ENCODE measurements at regions not wholly inside any gene's neighbourhood (a gene's known extent, or its start where the extent isn't known, plus 50 kb on each side); places are given as distances from the start of the nearest gene placed in this dataset.
A peak's percentile ranks its signal among the peaks of the same experiment; 100 is the strongest.
"Not testable (repeated sequence)": the region's sequence is repeated elsewhere in the genome, so short reads cannot be mapped to it uniquely, and the experiment has no call there.

GRCh38 chr1:21385022-21385421 is 54.9 kb upstream of the NBPF3 start:
- DNase-seq (ENCODE audit: low spot score) = no peak

- no peak for DNase-seq (ENCODE audit: low spot score)
Measured at GRCh38 chr1:21384620-21385019, 55.3 kb upstream of the NBPF3 start.

- DNase-seq (ENCODE audit: low spot score) = no peak
Measured at GRCh38 chr1:21383785-21384401, 56.0 kb upstream of the NBPF3 start.

- no peak for DNase-seq (ENCODE audit: low spot score)
Measured at GRCh38 chr1:21381354-21381753, 58.6 kb upstream of the NBPF3 start.

- not testable (repeated sequence) for DNase-seq (ENCODE audit: low spot score)
Measured at GRCh38 chr1:21380147-21380546, 59.8 kb upstream of the NBPF3 start.

- DNase-seq (ENCODE audit: low spot score) = no peak
Measured at GRCh38 chr1:21379571-21379970, 60.4 kb upstream of the NBPF3 start.

GRCh38 chr1:21378705-21379494 is 61.0 kb upstream of the NBPF3 start:
- DNase-seq (ENCODE audit: low spot score) = no peak

GRCh38 chr1:21372383-21372782 is 67.6 kb upstream of the NBPF3 start:
- DNase-seq (ENCODE audit: low spot score) = no peak

GRCh38 chr1:21369905-21370304 is 70.0 kb upstream of the NBPF3 start:
- DNase-seq (ENCODE audit: low spot score) = no peak

- peak; percentile 87 for DNase-seq (ENCODE audit: low spot score)
Measured at GRCh38 chr1:21368515-21369289, 71.2 kb upstream of the NBPF3 start.

GRCh38 chr1:21367973-21368514 is 71.9 kb upstream of the NBPF3 start:
- not testable (repeated sequence) for DNase-seq (ENCODE audit: low spot score)

GRCh38 chr1:21366288-21366687 is 73.6 kb upstream of the NBPF3 start:
- no peak for DNase-seq (ENCODE audit: low spot score)

GRCh38 chr1:21365036-21365435 is 74.8 kb upstream of the ECE1 start:
- DNase-seq (ENCODE audit: low spot score) = no peak

GRCh38 chr1:21362096-21362495 is 71.8 kb upstream of the ECE1 start:
- no peak for DNase-seq (ENCODE audit: low spot score)

GRCh38 chr1:21361506-21361905 is 71.2 kb upstream of the ECE1 start:
- DNase-seq (ENCODE audit: low spot score) = no peak

- no peak for DNase-seq (ENCODE audit: low spot score)
Measured at GRCh38 chr1:21357161-21357560, 66.9 kb upstream of the ECE1 start.

- DNase-seq (ENCODE audit: low spot score) = no peak
Measured at GRCh38 chr1:21355956-21356355, 65.7 kb upstream of the ECE1 start.

GRCh38 chr1:21352586-21352985 is 62.3 kb upstream of the ECE1 start:
- no peak for DNase-seq (ENCODE audit: low spot score)

GRCh38 chr1:21351901-21352300 is 61.6 kb upstream of the ECE1 start:
- no peak for DNase-seq (ENCODE audit: low spot score)

GRCh38 chr1:21350202-21350885 is 60.1 kb upstream of the ECE1 start:
- no peak for DNase-seq (ENCODE audit: low spot score)

GRCh38 chr1:21349693-21350092 is 59.4 kb upstream of the ECE1 start:
- DNase-seq (ENCODE audit: low spot score) = no peak

- DNase-seq (ENCODE audit: low spot score) = no peak
Measured at GRCh38 chr1:21347072-21347581, 56.9 kb upstream of the ECE1 start.

Data from ecto neural progenitor cell (in vitro differentiated cells).